Mammary epithelial cell (primary cell): ENCODE measurements at regions not wholly inside any gene's neighbourhood (a gene's known extent, or its start where the extent isn't known, plus 50 kb on each side); places are given as distances from the start of the nearest gene placed in this dataset.

Experiments used
- CTCF ChIP-seq, 2 donors: IDR thresholded peaks in 1 of 2; conservative IDR thresholded peaks in 1 of 2; 2 replicates each; pipeline ENCODE4 v1.5.1; 2011 to 2012; ENCODE audit warnings: inconsistent platforms in 2 of 2, low read length in 2 of 2, mild to moderate bottlenecking in 2 of 2, control low read depth in 1 of 2, low read depth in 1 of 2; ENCODE audit not compliant: insufficient read depth in 1 of 2; ENCODE audit errors: extremely low read depth in 1 of 2
- EZH2 ChIP-seq: IDR thresholded peaks from 2 replicates; pipeline ENCODE4 v1.6.1; 2012; ENCODE audit warnings: low read length, inconsistent platforms, borderline replicate concordance

GRCh38 chr7:17696422-17696821 lies 243.9 kb downstream of the SNX13 start:
- TF ChIP-seq CTCF (conservative IDR thresholded peaks at IDR 0.05 in 1 of 2, IDR thresholded peaks at IDR 0.05 in 1 of 2; ENCODE audit: extremely low read depth in 1 of 2, insufficient read depth in 1 of 2, low read depth in 1 of 2, low read length in 2 of 2) (no peak), EZH2 (no peak)
